NCI-H2081 treated with DMSO at 0.1 percent for 48 hours (cell line): ENCODE measurements at regions not wholly inside any gene's neighbourhood (a gene's known extent, or its start where the extent isn't known, plus 50 kb on each side); places are given as distances from the start of the nearest gene placed in this dataset.
"Not testable (repeated sequence)": the region's sequence is repeated elsewhere in the genome, so short reads cannot be mapped to it uniquely, and the experiment has no call there.

Experiments
- DNase-seq: peaks from one replicate; lab custom pipeline; 2025; lab: John Stamatoyannopoulos, UW

DNA sequence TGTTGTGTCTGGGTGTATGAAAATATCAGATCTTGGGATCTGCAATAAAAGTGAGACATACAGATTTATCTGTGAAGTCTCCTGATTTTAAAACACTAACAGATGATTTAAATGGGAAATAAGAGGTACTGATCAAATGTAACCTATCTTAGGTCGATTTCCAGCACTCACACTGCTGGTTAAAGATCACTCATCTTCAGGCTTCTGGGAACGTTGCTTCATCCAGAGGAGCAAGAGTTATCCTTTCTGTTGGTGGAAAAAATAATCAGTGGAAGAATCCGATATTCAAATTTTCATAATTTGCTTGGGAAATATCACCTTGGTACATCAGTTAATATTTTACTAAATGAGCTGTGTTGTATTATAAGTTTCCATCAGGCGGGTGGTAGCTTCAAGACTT, 876.8 kb upstream of the WWC1 start:
- no peak for DNase-seq

DNA sequence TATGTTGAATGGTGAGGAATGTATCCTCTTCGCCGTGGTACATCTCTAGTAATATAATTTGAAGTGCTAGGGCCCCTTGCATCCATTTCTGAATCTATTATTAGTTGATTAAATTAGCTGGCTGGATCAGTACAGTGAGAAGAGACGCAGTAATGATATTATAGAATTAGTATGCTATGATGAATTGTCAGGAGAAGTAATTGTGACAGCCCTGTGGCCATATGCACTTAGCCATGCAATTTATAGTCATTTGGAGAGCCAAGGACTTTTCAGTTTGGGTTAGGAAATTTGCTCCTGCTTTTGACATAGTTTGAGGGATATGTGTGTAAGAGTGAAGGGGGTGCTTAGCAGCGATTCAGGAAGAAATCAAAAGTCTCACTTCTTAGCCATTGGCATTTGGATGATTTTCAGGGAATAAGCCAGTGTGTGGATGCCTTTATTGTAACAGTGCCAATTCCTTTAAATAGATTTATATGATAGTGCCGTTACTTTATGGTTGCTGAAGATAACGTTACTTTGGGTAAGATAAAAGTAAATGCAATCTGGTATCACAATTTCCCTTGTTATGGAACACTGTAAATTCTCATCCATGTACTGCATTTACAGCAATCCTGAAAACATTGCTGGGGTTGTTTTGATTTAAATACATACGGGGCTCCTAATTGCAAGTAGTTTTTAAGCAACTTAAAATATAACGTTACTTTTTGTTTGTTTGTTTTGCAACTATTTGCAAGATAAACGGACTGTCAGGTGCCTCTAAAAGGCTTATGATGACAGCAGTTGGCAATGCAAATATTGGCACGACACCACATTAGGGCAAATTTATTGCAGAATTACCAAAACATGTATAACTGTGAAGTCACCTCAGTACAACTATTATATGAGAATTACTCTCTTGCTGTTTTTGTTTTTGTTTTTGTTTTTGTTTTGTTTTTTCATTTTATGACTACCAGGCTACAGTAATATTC, 875.4 kb upstream of the WWC1 start:
- DNase-seq: no peak

DNA sequence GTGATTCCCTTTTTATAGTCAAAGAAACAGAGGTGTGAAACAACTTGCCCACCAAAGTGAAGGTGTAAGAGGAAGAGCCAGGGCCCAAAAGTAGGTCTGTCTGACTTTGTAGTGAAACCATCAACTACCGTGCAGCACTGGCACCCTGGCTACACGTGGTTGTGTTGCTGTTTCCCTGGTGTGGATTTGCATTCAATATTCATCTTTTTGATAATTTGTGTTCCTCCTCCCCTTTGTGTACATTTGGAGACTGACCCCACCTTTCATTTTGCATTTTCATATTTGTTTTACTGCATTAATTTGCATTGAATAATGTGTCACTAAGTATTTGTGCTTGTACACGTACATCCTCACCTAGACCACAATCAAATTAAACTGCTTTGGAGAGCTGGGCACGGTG, 873.8 kb upstream of the WWC1 start:
- no peak for DNase-seq

DNA sequence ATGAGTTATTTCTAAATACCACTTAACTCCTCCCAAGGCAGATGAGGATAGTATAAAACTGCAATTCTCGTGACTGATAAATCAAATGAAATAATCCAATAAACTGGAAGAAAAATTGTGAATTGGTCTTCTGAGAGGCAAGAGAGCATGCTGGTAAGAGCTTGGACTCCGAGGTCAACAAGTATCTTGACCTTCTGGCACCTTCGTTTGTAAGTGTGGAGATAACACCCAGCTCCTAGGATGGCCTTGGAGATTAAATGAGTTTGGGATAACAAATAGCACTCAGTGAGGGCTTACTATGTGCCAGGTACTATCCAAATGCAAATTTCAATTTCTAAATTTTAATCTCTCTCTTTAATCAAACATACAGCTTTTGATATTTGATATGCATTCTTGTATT, 866.3 kb upstream of the WWC1 start:
- DNase-seq: no peak

DNA sequence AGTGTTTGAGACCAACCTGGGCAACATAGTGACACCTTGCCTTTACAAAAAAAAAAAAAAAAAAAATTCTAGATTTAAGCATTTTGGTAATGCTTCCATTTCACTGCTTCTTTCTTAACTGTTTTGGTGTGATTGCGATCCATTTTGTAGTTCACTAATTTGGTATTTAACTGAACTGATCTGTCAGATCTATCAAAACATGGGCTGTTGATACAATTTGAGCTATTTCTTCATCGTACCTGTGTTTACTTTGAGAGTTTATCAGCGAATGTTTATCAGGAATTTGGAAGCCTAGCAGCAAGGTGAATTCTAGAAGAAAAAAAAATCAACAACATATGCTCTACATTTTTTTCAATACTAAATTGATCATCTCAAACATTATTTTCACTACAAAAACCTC, 864.9 kb upstream of the WWC1 start:
- DNase-seq: no peak

DNA sequence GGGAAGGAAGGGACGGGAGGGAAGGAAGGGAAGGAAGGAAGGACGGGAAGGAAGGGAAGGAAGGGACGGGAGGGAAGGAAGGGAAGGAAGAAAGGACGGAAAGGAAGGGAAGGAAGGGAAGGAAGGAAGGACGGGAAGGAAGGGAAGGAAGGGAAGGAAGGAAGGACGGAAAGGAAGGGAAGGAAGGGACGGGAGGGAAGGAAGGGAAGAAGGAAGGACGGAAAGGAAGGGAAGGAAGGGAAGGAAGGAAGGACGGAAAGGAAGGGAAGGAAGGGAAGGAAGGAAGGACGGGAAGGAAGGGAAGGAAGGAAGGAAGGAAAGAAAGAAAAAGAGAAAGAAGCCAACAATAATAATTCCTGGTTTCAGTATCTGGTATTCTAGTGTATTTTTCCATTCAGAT, 863.8 kb upstream of the WWC1 start:
- DNase-seq: not testable (repeated sequence)

DNA sequence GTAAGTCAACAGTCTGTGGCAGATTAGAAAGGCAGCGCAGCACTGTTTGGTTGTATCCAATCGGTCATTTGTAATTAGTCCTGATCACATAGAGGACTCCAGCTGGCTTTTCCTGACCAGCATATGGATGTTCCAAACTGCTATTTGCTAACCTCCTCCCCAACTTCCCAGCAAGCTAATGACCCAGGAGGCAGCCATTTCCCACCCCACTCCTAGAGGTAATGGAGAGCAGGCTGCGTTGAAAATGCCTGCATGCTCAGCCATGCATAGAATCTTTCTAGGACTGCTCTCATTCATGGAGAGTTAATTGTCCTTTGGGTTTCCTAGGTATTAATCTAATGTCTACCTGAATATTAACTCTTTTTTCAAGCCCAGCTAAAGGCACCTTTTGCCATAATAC, 850.6 kb upstream of the WWC1 start:
- no peak for DNase-seq

DNA sequence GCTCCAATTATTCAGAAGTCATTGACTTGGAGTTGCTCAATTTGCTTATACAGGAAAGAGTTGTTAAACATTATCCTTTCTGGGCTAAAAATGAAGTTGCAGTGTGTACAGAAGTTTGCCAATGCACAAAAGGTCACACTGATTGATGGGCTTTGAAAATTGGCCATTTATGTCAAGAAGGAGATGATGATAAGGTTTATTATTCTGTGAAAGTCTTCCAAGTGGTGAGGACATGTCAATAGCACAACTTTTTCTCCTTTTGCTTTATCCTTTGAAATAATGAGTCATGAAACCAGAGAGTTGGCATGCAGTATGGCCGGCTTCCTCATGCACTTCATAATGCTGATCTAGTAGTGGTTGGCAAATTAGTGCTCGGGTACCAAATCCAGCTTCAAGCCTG, 848.5 kb upstream of the WWC1 start:
- DNase-seq: no peak

DNA sequence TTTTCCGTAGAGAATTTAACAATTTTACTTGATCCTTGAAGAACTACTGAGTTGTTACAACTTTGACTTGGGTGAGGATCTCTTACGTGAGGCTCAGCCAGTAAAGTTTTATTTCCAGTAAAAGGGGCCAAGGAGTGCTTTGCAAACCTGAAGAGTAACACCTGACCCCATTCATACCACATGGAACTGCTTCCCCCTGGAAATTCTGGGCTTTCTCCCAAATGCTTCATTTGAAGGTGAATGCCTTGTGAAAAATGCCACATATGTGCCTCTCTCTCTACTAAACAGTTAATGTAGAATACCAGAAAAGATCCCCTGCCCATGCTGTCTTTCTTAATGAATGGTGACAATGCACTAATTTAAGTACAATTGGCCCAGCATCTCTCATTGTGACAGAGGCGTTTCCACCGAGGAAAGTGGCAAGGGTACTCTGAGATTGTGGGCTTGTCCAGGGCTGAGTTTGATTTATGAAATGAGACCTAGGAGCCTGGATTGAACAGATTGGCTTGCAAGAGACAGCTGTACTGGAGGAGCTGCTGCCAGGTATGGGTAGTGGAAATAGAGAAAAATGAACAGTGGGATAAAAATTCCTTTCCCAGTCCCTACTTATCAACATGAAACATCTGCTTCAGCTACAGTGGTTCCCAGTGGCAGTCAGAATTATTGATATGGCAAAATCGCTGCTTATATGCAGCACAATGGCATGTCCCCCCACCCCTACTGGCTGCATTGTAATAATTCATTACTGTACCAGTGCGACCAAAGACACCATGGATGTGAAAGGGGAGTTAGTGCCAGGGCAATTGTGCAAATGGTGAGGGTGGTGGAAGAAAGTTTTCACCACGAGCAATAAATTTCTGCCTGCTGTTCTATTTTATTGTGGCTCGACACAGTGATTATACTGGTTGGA, 843.7 kb upstream of the WWC1 start:
- no peak for DNase-seq

DNA sequence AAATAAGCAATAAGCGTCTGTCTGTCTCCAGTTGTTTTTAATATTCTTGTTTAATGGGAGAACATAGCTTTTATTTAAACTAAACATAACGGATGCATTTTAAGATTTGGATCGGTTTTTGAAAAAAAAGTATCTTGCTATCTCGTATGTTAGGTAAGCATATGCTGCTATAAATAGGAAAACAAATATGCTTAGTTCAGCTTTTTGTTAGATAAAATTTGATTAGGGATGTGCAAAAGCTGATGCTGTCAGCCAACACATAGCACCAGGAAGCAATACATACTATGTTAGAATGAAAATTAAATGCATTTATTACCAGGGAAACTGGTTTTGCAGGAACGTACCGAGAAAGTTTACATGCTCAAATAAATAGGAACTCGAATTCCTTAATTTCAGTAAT, 843.1 kb upstream of the WWC1 start:
- DNase-seq: no peak

DNA sequence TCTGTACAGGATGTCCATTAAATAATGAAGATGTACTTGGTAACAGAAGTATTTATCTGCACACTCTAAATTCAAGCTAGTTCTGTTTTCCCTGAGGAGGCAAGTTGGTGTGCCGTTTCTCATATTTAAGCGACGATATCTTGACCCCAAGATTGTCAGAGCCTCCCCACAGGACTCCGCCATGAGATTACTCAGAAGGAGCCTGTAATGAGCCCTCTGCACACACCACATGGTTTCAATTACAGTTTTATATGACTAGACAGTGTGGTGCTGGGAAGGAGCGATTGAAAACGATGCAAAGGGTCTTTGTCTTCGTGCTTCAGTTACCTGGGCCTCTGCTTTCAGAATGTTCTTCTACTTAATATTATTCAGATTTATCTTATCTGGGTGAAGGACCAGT, 840.4 kb upstream of the WWC1 start:
- DNase-seq: no peak

DNA sequence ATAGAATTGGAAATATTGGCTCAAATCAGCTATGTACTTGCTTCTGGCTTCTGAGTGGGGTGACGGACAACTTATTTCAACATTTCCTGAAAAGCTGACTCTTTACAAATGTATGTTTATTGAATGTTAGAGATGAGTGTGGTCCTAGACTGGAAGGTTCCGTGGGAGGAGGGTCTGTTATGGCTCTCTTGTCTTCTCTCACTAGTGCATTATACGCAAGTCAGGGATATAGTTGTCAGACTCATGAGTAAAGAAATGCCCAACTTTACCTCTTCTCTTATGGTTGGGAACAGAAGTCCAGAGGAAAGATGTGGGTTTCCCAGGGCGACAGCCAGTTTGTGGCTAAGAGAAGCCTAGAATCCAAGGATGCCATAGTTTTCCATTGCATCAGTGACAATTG, 839.3 kb upstream of the WWC1 start:
- no peak for DNase-seq

DNA sequence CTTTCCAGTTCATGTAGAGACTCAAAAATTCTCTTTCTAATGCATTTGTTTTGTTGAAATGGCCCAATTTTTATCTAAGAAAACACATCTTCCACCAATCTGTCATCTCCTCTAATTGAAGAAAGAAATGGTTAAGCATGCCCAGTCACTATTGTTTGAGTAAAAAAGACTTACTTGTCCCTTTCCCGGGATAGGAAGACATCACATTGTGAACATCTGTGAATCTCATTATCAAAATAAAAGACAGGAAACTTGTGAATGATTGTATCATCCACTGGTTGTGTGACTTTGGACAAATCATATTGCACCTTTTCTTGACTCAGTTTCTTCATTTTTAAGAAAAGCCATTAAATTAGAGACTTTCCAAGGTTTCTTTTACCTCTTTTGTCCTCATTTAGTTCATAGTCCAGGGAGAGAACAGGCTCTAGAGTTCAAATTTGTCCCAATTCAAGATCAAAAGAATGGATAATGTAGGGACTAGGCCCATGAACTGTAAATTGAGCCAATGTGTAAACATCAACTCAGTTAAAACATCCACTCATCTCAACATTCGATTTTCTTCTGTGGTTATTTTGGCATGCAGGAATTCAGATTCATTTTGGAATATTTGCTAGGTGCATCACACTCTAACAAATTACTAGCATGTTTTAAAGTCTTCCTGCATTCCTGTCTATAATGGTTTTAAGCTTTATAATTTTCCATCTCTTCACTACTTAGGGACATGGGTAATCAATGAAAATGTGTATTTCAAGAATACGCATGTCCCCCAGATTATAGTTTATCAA, 838.0 kb upstream of the WWC1 start:
- DNase-seq: no peak

DNA sequence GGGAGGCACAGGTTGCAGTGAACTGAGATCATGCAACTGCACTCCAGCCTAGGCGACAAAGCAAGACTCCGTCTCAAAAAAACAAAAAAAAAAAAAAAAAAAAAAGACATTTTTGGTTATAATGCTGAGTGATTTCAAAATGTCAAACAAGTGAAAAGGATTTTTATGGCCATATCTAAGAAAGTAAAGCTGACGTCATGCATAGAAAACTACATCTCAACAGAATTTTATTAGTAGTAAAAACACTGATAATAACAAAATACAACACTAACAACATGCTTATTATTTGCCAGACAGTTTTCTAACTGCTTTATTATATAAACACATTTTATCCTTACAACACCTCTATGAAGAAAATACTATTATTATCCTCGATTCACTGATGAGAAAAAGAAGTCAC, 833.0 kb upstream of the WWC1 start:
- no peak for DNase-seq

DNA sequence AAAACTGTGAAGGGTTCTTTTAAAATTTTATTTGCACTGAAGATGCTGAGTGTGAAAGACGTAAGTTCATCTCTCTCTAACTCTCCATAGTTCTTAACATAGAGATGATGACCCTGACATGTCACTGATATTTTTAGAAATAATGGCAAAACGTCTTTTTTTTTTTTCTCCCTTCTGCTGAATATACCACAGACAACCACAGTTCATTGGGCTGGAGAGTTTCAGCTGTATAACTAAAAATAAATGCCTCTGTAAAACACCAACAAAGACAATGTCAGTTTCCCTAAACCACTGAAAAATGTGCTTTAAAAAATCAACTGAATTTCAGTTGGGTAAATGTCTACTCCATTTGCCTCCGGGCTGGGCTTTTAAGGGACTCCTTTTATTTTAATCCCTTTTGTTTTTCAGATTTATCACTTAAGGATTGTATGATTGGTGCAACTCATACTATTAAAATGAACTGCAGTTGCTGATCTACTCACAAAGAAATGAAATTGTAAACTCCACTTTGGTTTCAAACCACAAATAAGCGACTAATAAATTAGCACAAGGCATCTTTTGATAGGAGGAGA, 830.9 kb upstream of the WWC1 start:
- DNase-seq: no peak

DNA sequence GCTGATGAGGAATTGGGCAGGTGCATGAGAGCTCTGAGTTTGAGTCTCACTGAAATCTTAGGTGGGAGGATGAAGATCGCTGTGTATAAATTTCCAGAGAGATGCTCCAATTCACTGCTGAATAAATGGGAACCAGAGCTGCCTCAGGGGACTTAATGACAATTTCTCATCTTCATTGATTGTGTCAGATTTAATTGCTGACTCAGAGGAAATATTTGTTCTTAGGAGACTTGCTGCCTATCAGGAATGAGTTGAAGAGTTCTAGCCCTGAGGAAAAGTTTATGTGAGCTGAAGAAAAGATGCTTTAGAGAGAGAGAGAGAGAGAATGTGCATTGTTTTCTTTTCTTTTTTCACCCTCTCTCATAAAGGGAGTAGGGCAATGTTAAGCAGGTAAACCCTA, 827.5 kb upstream of the WWC1 start:
- DNase-seq: no peak

DNA sequence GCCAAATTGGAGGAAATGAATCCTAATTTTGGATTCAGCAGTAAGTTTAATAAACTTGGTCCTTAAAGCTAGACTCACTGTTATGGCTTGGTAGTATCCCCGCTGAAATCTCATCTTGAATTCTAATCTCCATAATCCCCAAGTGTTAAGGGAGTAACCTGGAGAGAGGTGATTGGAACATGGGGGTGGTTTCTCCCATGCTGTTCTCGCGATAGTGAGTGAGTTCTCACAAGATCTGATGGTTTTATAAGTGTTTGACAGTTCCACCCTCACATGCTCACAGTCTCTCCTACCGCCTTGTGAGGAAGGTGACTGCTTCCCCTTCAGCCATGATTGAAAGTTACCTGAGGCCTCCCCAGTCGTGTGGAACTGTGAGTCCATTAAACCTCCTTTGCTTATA, 824.5 kb upstream of the WWC1 start:
- no peak for DNase-seq

DNA sequence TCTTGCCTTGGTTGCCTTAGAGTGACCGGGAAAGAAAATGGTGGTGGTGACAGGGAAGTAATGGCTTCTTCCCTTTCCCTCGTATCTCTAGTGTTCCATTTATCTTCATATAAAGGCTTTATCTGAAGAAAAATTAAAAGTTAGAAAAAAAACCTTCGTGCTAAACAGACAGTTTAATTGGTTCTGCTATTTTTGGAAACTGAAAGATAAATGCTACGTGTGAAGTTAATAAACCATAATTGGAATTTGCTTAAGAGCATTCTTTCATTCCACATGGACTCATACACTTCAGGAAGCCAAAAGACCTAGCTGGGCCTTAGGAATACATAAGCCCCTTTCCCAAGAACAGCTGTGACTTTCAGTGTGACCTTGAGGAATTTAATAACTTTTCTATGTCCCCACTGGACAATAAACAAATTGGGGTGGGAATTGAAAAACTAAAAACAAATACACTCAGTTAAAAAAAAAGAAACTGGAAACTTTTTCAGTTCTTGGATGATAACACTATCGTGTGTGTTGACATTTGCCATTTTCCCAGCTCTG, 818.8 kb upstream of the WWC1 start:
- no peak for DNase-seq

DNA sequence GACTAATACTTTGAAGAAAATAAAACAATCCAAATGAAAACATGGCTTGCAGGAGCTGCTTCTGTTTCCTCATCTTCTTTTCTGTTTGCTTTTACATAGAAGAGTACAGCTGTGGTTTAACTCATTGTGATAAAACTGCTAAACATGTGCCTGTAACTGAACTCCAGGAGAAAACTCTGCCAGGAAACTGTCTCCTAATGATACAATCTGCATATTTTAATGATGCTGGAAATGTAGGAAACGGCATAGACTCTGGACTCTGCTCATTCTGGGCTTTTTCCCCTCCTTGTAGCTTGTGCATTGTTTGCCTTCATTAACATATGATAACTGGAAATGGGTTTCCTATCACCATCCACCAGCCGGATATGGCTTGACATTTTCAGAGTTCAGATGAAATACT, 813.3 kb upstream of the WWC1 start:
- DNase-seq: no peak

DNA sequence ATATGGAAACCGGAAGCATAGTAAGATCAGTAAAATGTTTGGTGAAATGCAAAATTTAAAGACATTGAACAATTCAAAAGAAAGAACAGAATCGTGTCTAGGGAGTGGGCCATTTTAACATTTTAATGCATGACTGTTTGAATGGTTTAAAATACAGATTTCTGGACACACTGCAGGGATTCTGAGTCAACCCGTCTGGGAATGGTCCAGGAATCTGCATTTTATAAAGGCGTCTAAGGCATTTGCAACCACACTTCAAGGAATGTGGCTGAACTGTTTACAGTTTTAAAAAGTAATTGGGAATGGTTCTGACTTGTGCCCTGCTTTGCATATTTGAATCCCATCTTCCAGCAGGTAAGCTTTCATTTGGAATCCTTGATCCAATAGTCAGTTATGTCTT, 811.7 kb upstream of the WWC1 start:
- DNase-seq: no peak

DNA sequence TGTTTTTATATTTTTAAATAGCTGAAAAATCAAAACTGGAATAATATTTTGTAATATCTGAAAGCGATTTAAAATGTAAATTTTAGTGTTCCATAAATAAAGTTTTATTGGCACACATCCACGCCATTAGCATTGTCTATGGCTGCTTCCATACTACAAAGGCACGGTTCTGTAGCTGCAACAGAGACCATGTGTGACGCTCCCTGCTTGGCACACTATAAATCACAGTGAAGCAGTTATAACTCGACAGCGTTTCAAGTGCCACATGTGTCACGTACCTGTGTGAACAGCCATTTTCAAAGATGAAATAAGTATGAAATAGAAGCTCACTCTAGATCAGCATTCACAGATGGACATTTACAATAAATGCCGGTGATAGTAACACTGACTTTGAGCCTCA, 810.1 kb upstream of the WWC1 start:
- DNase-seq: no peak

DNA sequence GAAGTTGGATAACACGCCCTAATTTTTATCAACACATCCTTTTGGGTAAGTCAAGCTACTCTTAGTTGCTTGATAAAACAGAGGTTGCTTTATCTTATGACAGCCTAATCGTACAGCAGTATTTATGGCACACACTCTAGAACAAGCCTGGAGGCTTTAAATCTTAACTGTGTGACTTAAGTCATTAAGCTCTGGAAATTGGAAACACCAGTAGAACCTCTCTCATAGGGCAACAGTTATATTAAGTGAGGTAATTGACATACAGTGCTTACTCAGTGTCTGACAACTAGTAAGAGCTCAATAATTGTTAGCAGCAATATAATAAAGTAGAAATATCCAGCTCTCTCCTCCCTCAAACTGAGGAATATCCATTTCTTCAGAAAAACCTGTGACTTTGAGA, 808.9 kb upstream of the WWC1 start:
- DNase-seq: no peak
